Stimulated activated CD4-positive, alpha-beta T cell treated with anti-CD3 and anti-CD28 coated beads, Interleukin-2, amount 100 ng/mL, for 4 hours (primary cell): ENCODE measurements at regions not wholly inside any gene's neighbourhood (a gene's known extent, or its start where the extent isn't known, plus 50 kb on each side); places are given as distances from the start of the nearest gene placed in this dataset.

Experiments
- DNase-seq: peaks from one replicate; pipeline ENCODE4 v3.0.0-alpha.2; 2020; ENCODE audit warnings: low read depth

DNA sequence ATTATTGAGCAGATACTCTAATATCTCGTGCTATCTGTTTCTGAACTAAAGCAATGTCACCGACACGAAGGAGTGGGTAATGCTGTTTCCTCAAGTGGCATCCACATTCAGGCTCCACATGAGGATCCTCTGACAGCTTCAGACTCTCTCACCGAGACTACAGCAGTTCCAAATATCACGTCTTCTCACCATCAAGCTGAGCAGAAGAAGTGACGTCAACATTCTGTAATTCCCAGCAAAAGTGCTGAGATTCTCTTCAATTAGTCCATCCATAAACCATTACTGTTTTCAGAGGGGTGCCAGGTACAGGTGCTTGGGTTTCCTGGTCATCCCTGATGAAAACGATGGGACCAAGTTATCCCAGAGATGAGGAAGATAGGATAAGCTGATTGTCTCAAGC lies 110.0 kb upstream of the DACH1 start:
- DNase-seq = no peak

DNA sequence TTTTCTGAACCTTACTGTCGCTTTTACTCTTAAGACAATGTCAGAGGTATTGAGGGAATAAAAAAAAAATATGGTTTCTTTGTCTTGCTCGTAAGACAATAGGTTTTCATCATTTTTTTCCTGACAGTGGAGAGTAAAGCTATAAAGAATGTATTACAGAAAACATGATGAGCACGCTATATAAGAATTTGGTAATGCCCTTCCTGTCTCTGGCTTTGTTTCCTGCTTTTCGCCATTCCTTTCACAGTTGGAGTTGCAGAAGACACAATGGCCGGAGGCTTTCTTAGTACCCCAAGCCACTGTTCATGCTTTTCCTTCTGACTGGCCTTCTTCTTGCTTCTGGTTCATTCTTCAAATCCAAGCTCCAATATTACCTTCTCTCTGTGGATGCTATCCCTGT lies 101.0 kb upstream of the DACH1 start:
- no peak for DNase-seq

DNA sequence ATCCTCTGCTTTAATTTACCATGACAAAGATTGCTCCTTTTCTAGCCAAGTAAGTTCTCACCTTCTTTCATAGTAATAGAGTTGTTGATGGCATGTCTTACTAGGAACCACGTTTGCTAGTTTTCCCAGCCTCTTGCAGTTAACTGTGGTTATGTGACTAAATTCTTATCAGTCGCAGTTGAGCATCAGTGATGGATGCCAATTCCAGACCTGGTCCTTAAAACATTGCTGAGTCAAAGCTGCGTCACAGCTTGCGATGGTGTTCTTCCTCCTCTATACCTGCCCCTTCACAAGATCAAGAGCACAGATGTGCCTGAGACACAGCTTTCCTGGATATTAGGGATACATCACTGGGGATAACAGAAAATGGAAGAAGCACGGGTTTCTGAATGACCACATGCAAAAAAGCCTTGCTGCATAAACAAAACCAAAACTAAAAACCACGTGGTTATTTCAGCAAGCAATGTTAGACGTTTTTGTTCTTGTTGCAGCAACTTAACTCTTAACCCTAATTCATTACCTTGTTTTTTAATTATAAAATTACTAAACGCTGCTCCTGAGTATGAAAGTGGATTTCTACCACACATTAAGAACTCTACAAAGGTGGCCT lies 97.6 kb upstream of the DACH1 start:
- no peak for DNase-seq

DNA sequence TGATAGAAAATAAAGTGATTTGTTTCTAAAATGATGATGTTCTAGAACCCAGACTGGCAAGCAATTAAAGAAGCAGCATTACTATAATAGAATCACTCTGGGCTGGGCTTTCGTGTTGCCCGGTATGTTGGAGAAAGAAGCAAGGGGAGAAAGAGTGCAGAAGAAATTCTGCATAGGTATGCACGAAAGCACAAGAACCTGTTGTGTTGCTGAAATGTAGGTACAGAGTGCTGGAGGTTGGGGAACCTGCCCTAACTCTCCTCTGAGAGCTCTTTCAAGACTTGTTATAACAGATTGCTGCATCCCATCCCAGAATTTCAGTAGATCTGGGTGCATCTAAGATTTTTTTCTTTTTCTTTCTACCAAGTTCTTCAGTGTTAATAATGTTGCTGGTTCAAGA lies 95.7 kb upstream of the DACH1 start:
- no peak for DNase-seq

DNA sequence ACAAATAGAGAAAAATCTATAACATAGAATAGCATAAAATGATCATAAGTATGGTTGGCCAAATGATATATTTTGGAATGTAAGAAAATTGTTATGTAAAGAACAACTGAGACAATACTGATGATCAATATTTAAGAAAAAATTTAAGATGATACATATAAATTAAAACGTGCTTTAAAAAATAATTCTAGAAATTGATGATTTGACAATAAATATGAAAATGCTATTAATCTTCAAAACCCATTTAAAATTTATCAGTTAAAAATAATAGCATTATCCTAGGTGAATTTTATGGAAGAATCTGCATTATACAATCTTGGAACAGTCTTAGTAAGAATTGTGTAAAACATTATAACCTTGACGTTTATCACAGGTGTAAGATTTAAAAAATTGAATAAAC lies 95.1 kb upstream of the DACH1 start:
- DNase-seq = no peak

DNA sequence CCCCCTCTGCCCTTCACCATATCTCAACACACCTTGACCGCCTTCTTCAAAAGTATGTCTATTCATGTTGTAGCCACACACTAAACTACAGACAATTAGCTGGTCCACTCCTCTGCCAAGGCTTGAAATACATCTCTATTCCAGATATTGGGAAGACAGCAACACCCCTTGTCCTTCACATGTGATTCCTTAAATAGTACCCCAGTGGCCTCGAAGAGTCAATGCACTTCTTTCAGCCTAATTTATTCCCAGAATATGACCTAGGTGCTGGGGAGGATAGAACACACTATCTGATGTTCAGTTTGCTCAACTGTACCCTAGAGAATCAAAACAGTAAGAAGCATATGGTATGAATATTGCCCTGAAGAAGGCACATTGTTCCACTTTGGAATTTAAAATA lies 82.4 kb upstream of the DACH1 start:
- no peak for DNase-seq

DNA sequence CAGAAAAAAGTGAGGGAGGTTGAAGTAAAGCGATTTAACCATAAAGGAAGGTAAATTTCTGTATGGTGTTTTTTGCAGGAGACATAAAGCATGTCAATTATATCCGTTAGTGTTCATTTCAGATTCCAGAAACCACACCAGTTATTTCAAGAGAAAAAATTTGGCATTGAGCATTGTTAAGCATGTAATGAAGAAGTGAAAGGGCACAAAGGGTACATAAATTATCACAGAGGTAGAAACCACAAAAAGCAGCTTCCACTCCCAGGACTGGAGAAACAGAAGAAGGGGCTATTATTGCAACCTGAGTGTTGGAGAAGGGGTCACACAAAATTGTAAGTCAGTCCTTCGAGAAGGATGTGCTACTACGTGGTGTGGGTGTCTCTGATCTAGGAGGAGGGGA lies 72.2 kb upstream of the DACH1 start:
- DNase-seq = no peak

DNA sequence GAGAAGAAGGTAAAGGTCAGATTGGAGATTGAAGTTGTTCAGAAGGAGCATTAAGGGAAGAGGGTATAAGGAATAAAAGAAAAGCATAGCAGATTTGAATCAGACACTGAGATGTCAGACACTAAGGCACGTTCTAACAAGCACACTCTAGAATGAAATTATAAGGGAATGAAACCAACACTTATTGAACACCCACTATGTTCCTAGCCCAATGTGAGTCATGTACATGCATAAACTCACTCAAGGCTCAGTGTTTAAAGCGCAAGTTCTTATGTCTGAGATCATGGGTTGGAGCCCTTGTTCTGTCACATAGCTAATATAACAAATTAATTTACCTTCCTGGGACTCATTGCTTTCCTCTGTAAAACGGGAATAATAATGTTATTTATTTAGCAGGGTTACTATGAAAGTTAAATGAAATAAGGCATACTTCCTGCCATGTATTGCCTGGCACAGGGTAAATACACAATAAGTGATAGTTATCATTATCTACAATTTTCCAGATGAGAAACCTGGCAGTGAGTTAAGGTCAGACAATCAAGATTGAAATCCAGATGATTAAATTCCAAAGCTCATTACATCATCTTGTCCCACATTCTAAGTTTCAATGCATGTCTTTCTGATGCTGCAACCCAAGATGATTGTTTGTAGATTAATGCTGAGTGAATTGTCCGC lies 68.3 kb upstream of the DACH1 start:
- no peak for DNase-seq

DNA sequence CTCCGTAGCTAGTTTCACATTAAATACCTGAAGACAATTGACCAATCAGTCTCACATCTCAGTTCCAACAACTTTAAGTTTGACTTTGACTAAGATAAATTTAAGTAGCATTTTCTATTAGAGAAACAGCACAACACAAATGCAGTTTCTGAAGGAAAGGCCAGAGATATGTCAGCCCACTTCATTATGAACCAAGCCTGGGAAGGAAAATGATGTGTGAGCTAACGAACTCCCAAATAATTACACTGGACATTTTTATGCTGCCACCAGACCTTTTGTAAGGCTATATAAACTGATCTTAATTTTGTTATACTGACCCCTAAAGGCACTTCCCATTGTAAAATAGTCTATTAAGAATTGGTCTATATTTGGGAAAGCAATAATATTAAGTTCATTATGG lies 57.9 kb upstream of the DACH1 start:
- no peak for DNase-seq

DNA sequence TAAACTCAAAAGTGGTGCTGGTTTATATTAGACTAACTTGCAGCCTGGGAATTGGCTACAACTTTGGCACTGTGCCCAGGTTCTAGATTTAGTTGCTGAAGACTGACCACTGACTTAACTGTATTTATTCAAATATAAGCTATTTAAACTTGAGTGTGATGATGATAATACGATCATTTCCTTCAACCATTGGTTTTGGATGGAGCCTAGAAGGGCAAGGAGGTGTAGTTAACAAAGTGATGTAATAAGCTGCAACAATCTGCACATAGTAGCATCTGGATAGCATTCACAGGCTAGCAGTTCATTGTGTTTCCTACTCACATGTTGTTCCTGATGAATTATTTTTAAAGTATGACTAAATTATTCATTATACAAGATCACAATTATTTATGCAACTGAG lies 55.2 kb upstream of the DACH1 start:
- no peak for DNase-seq
